ENCODE measurements at regions not wholly inside any gene's neighbourhood (a gene's known extent, or its start where the extent isn't known, plus 50 kb on each side); places are given as distances from the start of the nearest gene placed in this dataset.
"Not testable (repeated sequence)": the region's sequence is repeated elsewhere in the genome, so short reads cannot be mapped to it uniquely, and the experiment has no call there.

- DNase-seq, result no peak
These were observed 463.2 kb upstream of the RUNX1 start for GRCh38 chr21:35512346-35512745.

- DNase-seq, result no peak
These were observed 462.6 kb upstream of the RUNX1 start for GRCh38 chr21:35511696-35512162.

GRCh38 chr21:35510957-35511695, 462.0 kb upstream of the RUNX1 start:
- peak; percentile 23 for DNase-seq

GRCh38 chr21:35510294-35510693, 461.2 kb upstream of the RUNX1 start:
- no peak for DNase-seq

- no peak for DNase-seq
These were observed 460.1 kb upstream of the RUNX1 start for GRCh38 chr21:35509001-35509704.

- DNase-seq, result no peak
These were observed 459.2 kb upstream of the RUNX1 start for GRCh38 chr21:35508139-35508888.

- DNase-seq, result no peak
These were observed 458.2 kb upstream of the RUNX1 start for GRCh38 chr21:35507181-35507759.

GRCh38 chr21:35506771-35507170, 457.7 kb upstream of the RUNX1 start:
- no peak for DNase-seq

- no peak for DNase-seq
These were observed 457.2 kb upstream of the RUNX1 start for GRCh38 chr21:35506352-35506751.

GRCh38 chr21:35504951-35505466, 455.9 kb upstream of the RUNX1 start:
- DNase-seq, result no peak

GRCh38 chr21:35504277-35504676, 455.2 kb upstream of the RUNX1 start:
- no peak for DNase-seq

- no peak for DNase-seq
These were observed 454.6 kb upstream of the RUNX1 start for GRCh38 chr21:35503671-35504070.

- DNase-seq, result no peak
These were observed 453.7 kb upstream of the RUNX1 start for GRCh38 chr21:35502821-35503220.

GRCh38 chr21:35497522-35497921, 448.4 kb upstream of the RUNX1 start:
- not testable (repeated sequence) for DNase-seq

- DNase-seq, result no peak
These were observed 443.0 kb upstream of the RUNX1 start for GRCh38 chr21:35491920-35492678.

GRCh38 chr21:35491114-35491513, 442.0 kb upstream of the RUNX1 start:
- no peak for DNase-seq

GRCh38 chr21:35489389-35489980, 440.4 kb upstream of the RUNX1 start:
- no peak for DNase-seq

- no peak for DNase-seq
These were observed 439.8 kb upstream of the RUNX1 start for GRCh38 chr21:35488946-35489345.

- DNase-seq, result no peak
These were observed 436.3 kb upstream of the RUNX1 start for GRCh38 chr21:35485364-35485763.

GRCh38 chr21:35484851-35485250, 435.7 kb upstream of the RUNX1 start:
- no peak for DNase-seq

GRCh38 chr21:35484032-35484431, 434.9 kb upstream of the RUNX1 start:
- DNase-seq, result no peak

Data from activated naive CD4-positive, alpha-beta T cell treated with Interleukin-2 at 50 U/mL for 16 hours (primary cell).